K562 (cell line): ENCODE measurements at regions not wholly inside any gene's neighbourhood (a gene's known extent, or its start where the extent isn't known, plus 50 kb on each side); places are given as distances from the start of the nearest gene placed in this dataset.

Experiments
- ATAC-seq: fragments of 200-7000 bp; cut with Tn5 transposase; 3 replicates; pipeline ENCODE4 v1.9.1; 2020; ENCODE audit warnings: moderate library complexity
- BruUV-seq: library from RNA; stranded (reverse); fragments of 400-500 nt; replicated peaks from 2 replicates; lab custom pipeline; 2021; lab: Mats Ljungman, UMichigan
- CTCF ChIA-PET: fragments of 300-600 bp; formaldehyde crosslinking; extraction: SDS; loops from one replicate; lab custom pipeline; 2021; ENCODE audit warnings: low intra/inter-chr PET ratio; lab: Yijun Ruan, JAX
- POLR2A ChIA-PET: fragments of 300-600, 350-650 bp; sonication (Branson Sonifier 250); formaldehyde crosslinking; extraction: SDS; loops from one replicate; lab custom pipeline; 2021; ENCODE audit warnings: antibody characterized with exemption, inconsistent platforms; lab: Yijun Ruan, JAX
- DNase-seq, 4 experiments: peaks; one replicate each; pipeline versions ENCODE4 v3.0.0 to v3.0.0-alpha.2; 2011 to 2018; ENCODE audit warnings: low spot score in 3 of 4, mixed read lengths in 3 of 4; ENCODE audit errors: extremely low read depth in 1 of 4
- FAIRE-seq: peaks from 2 replicates; lab custom pipeline; 2011; peaks lifted over from hg19 to GRCh38; lab: Jason Lieb, UNC
- H2AFZ ChIP-seq: 2 replicates; pipeline ENCODE4 v1.6.0; 2011; ENCODE audit warnings: low read depth, low read length, control low read depth, inconsistent platforms
- H3K27ac ChIP-seq: fragments of 200-600 bp; 3 replicates; pipeline ENCODE4 v1.8.0; 2011; ENCODE audit warnings: low read depth, mild to moderate bottlenecking, control low read depth, inconsistent platforms, low read length, moderate library complexity, mixed read lengths; ENCODE audit errors: extremely low read depth
- H3K27me3 ChIP-seq, 2 experiments: fragments of 300-600 bp in 1 of 2; 2 replicates in 1 of 2; 3 replicates in 1 of 2; pipeline versions ENCODE4 v1.6.0 to v1.8.0; 2011; ENCODE audit warnings: inconsistent platforms in 2 of 2, low read length in 2 of 2, mild to moderate bottlenecking in 1 of 2, mixed read lengths in 1 of 2, moderate library complexity in 1 of 2; ENCODE audit not compliant: control insufficient read depth in 2 of 2, insufficient read depth in 2 of 2
- H3K36me3 ChIP-seq: fragments of 300-600 bp; 3 replicates; pipeline ENCODE4 v1.8.0; 2011; ENCODE audit warnings: mild to moderate bottlenecking, low read length, inconsistent platforms; ENCODE audit not compliant: control insufficient read depth, insufficient read depth
- H3K4me1 ChIP-seq, 2 experiments: fragments of 200-600 bp in 1 of 2; replicated peaks in 1 of 2; 2 replicates in 1 of 2; 3 replicates in 1 of 2; pipeline versions ENCODE4 v1.5.1 to v1.8.0; 2011; ENCODE audit warnings: inconsistent platforms in 2 of 2, low read length in 2 of 2, mild to moderate bottlenecking in 1 of 2, mixed read lengths in 1 of 2, moderate library complexity in 1 of 2; ENCODE audit not compliant: control insufficient read depth in 2 of 2, insufficient read depth in 2 of 2
- H3K4me2 ChIP-seq: 2 replicates; pipeline ENCODE4 v1.6.1; 2011; ENCODE audit warnings: low read length, control low read depth, inconsistent platforms, mixed read lengths; ENCODE audit not compliant: insufficient read depth
- H3K4me3 ChIP-seq: fragments of 200-600 bp; sonication (generic), shearing (Covaris generic); 2 replicates; pipeline ENCODE4 v1.5.1; 2016; ENCODE audit warnings: control low read depth, inconsistent platforms
- H3K79me2 ChIP-seq: fragments of 200-600 bp; 3 replicates; pipeline ENCODE4 v1.8.0; 2011; ENCODE audit warnings: low read length, inconsistent platforms; ENCODE audit not compliant: control insufficient read depth, insufficient read depth
- H3K9ac ChIP-seq, 2 experiments: 2 replicates each; pipeline versions ENCODE4 v1.6.0 to v1.6.1; 2011; ENCODE audit warnings: low read depth in 2 of 2, low read length in 2 of 2, control low read depth in 1 of 2, inconsistent platforms in 1 of 2, mild to moderate bottlenecking in 1 of 2, mixed read lengths in 1 of 2; ENCODE audit not compliant: insufficient read depth in 1 of 2
- H3K9me1 ChIP-seq: one replicate; pipeline ENCODE4 v1.6.0; 2011; ENCODE audit warnings: inconsistent platforms, mild to moderate bottlenecking, low read length, moderate library complexity; ENCODE audit not compliant: control insufficient read depth, insufficient read depth
- H3K9me3 ChIP-seq: replicated peaks from 2 replicates; pipeline ENCODE4 v1.5.1; 2011; ENCODE audit warnings: low read depth, low read length, inconsistent platforms; ENCODE audit not compliant: control insufficient read depth, insufficient read depth
- H4K20me1 ChIP-seq: replicated peaks from 2 replicates; pipeline ENCODE4 v1.6.1; 2011; ENCODE audit warnings: low read length, inconsistent platforms, mixed read lengths; ENCODE audit not compliant: control insufficient read depth, insufficient read depth
- E2F3 ChIP-seq: fragments of 250-450 bp; sonication (Bioruptor Pico); IDR thresholded peaks from 2 replicates; pipeline ENCODE4 v1.4.0; 2020; ENCODE audit warnings: mild to moderate bottlenecking
- ESRRB ChIP-seq: fragments of 250-450 bp; sonication (Bioruptor Pico); IDR thresholded peaks from 2 replicates; pipeline ENCODE4 v1.5.0; 2020; ENCODE audit warnings: mild to moderate bottlenecking, moderate library complexity, borderline replicate concordance
- EWSR1 ChIP-seq: fragments of 450-650 bp; IDR thresholded peaks from 2 replicates; pipeline ENCODE4 v1.6.1; 2018; ENCODE audit warnings: borderline replicate concordance, mild to moderate bottlenecking, low read depth, moderate library complexity; ENCODE audit not compliant: partially characterized antibody
- MITF ChIP-seq: IDR thresholded peaks from 2 replicates; pipeline ENCODE4 v1.6.1; 2014; ENCODE audit warnings: antibody characterized with exemption
- NEUROD1 ChIP-seq: fragments of 150-350 bp; IDR thresholded peaks from 2 replicates; pipeline ENCODE4 v1.6.1; 2014; ENCODE audit warnings: borderline replicate concordance, low read length, low read depth; ENCODE audit not compliant: partially characterized antibody
- SMARCA4 ChIP-seq: fragments of 450-650 bp; IDR thresholded peaks from 2 replicates; pipeline ENCODE4 v1.6.1; 2016
- TEAD2 ChIP-seq: fragments of 450-650 bp; IDR thresholded peaks from 2 replicates; pipeline ENCODE4 v1.6.1; 2016; ENCODE audit warnings: missing genetic modification characterization, control low read depth, missing compliant biosample characterization
- USF2 ChIP-seq: sonication (generic); formaldehyde crosslinking; IDR thresholded peaks from 2 replicates; pipeline ENCODE4 v1.5.0; 2020; ENCODE audit warnings: missing genetic modification reagents
- ZNF740 ChIP-seq, 3 experiments: fragments of 200-800 bp in 1 of 3; sonication (Bioruptor generic) in 1 of 3; sonication (generic) in 1 of 3; formaldehyde crosslinking in 1 of 3; IDR thresholded peaks; 2 replicates each; pipeline versions ENCODE4 v1.6.1 to v1.8.0; 2016 to 2022; ENCODE audit warnings: mild to moderate bottlenecking in 2 of 3, missing compliant biosample characterization in 2 of 3, missing genetic modification characterization in 2 of 3, missing genetic modification reagents in 1 of 3
- WGBS: fragments of 100-300 bp; shearing (Covaris generic); methylation state at CpG from one replicate; pipeline ENCODE4 v1.1.6; 2016; ENCODE audit warnings: low coverage, mixed read lengths; ENCODE audit not compliant: insufficient coverage; ENCODE audit errors: missing lambda C conversion rate; 5-methylcytosine and 5-hydroxymethylcytosine counted together
- in situ Hi-C: fragments of 300-500 bp; cut with MboI; formaldehyde crosslinking; loops from 4 replicates; pipeline ENCODE4 v1.15.0; 2018; ENCODE audit warnings: inconsistent platforms, mixed read lengths
- intact Hi-C: fragments of 100-400 bp; cut with micrococcal nuclease; formaldehyde crosslinking; loops from 2 replicates; pipeline ENCODE4 v1.14.2; 2022

- Histone ChIP-seq H3K9me3 (0 out of 2 replicates have a peak, but pooled peaks cover 2% of the 10 kb centered on the region), H3K9ac (no peak overlapping the region), H2AFZ (no peak overlapping the region), H3K27ac (no peak overlapping the region), H3K4me3 (no peak overlapping the region), H3K9me1 (no peaks in the 10 kb centered on the region), H3K4me1 (no peaks in the 10 kb centered on the region), H4K20me1 (no peaks in the 10 kb centered on the region), H3K79me2 (no peaks in the 10 kb centered on the region), H3K36me3 (no peaks in the 10 kb centered on the region), H3K27me3 (no peaks in the 10 kb centered on the region), H3K4me2 (no peak overlapping the region)
- in situ Hi-C loops (no loop called here), intact Hi-C loops (no loop called here)
- WGBS = 0% methylated on average over 3 of the region's 3 CpGs
- no TSS peak for BruUV-seq
- CTCF ChIA-PET = no interaction called here
- no peak for TF ChIP-seq E2F3
- TF ChIP-seq ESRRB (CRISPR knock-in tag) = no peak
- no peak for TF ChIP-seq SMARCA4
- TF ChIP-seq NEUROD1 = no peak
- no peak for TF ChIP-seq USF2 (CRISPR knock-in tag)
- no peak for TF ChIP-seq TEAD2 (tag)
- FAIRE-seq (no peak), ATAC-seq (no peak), DNase-seq (no peak)
- POLR2A ChIA-PET = no interaction called here
Observed at GRCh38 chr11:111039982-111040381, 205.5 kb upstream of the POU2AF2 start.

- BruUV-seq = no TSS peak
- 0% methylated on average over 1 of the region's 1 CpG for WGBS
- no peak for DNase-seq
- Histone ChIP-seq H3K9ac (no peak overlapping the region), H3K36me3 (no peaks in the 10 kb centered on the region), H3K79me2 (no peaks in the 10 kb centered on the region), H3K27me3 (no peaks in the 10 kb centered on the region), H3K9me3 (0 out of 2 replicates have a peak, but pooled peaks cover 2% of the 10 kb centered on the region), H3K4me1 (no peaks in the 10 kb centered on the region), H3K27ac (no peak overlapping the region), H2AFZ (no peak overlapping the region), H3K4me2 (no peak overlapping the region), H3K4me3 (no peak overlapping the region), H4K20me1 (no peaks in the 10 kb centered on the region), H3K9me1 (no peaks in the 10 kb centered on the region)
- TF ChIP-seq MITF = no peak
- TF ChIP-seq ZNF740 (CRISPR knock-in tag; IDR thresholded peaks at IDR 0.05) = no peak
- no peak for TF ChIP-seq ZNF740 (tag; IDR thresholded peaks at IDR 0.05)
- TF ChIP-seq EWSR1 = no peak
- in situ Hi-C loops (no loop called here), intact Hi-C loops (no loop called here)
- ChIA-PET POLR2A (no interaction called here), CTCF (no interaction called here)
- no peak for ATAC-seq
- no peak for FAIRE-seq
Observed at GRCh38 chr11:111035746-111036145, 209.8 kb upstream of the POU2AF2 start.
